ENCODE measurements at regions not wholly inside any gene's neighbourhood (a gene's known extent, or its start where the extent isn't known, plus 50 kb on each side); places are given as distances from the start of the nearest gene placed in this dataset.

GRCh38 chr1:242613266-242613815 lies 88.8 kb upstream of the PLD5 start:
- Histone ChIP-seq H2BK120ac (replicated peaks; ENCODE audit: low read depth, low read length) (no peak overlapping the region), H4K8ac (ENCODE audit: extremely low read depth, insufficient read depth, low read length) (no peak overlapping the region), H2AFZ (ENCODE audit: low read length) (no peak overlapping the region), H3K23ac (ENCODE audit: insufficient read length) (no peak overlapping the region), H3K36me3 (ENCODE audit: control insufficient read depth in 2 of 4, insufficient read depth in 4 of 4, low read length in 3 of 4) (no peaks in the 10 kb centered on the region), H4K91ac (replicated peaks; ENCODE audit: insufficient read length, low read length) (no peak overlapping the region), H3K4me1 (replicated peaks in 1 of 4; ENCODE audit: control insufficient read depth in 3 of 4, insufficient read depth in 4 of 4, low read length in 3 of 4) (no peaks in the 10 kb centered on the region), H3K4me3 (ENCODE audit: extremely low read depth in 1 of 4, insufficient read depth in 2 of 4, low read depth in 3 of 4, low read length in 4 of 4) (no peak overlapping the region), H3K9me3 (ENCODE audit: insufficient read depth in 2 of 2, low read depth in 1 of 2, low read length in 1 of 2) (no peaks in the 10 kb centered on the region), H3K27ac (ENCODE audit: low read depth, low read length) (no peak overlapping the region), H2BK20ac (ENCODE audit: low read length) (no peak overlapping the region), H3K56ac (replicated peaks; ENCODE audit: insufficient read length, low read depth, low read length) (no peak overlapping the region), H3K9ac (replicated peaks in 1 of 4; ENCODE audit: extremely low read depth in 1 of 4, low read depth in 3 of 4, low read length in 3 of 4) (no peak overlapping the region), H3K14ac (ENCODE audit: insufficient read length) (no peak overlapping the region), H3K27me3 (replicated peaks in 1 of 4; ENCODE audit: control insufficient read depth in 3 of 4, extremely low read depth in 1 of 4, insufficient read depth in 3 of 4, low read length in 3 of 4) (no peaks in the 10 kb centered on the region), H3K23me2 (ENCODE audit: low read depth, low read length) (no peaks in the 10 kb centered on the region), H3K79me2 (ENCODE audit: control insufficient read depth in 1 of 2, insufficient read depth in 2 of 2, low read length in 2 of 2) (no peaks in the 10 kb centered on the region), H2BK5ac (ENCODE audit: low read depth, low read length) (no peak overlapping the region), H3K4ac (replicated peaks; ENCODE audit: insufficient read length, low read depth, low read length) (no peak overlapping the region), H4K20me1 (replicated peaks in 1 of 2; ENCODE audit: control insufficient read depth in 1 of 2, insufficient read depth in 2 of 2, low read length in 2 of 2) (no peaks in the 10 kb centered on the region), H3K4me2 (ENCODE audit: insufficient read depth in 1 of 2, low read depth in 2 of 2, low read length in 2 of 2) (no peak overlapping the region), H4K5ac (ENCODE audit: insufficient read length, low read depth, low read length) (no peak overlapping the region), H3K18ac (ENCODE audit: extremely low read depth, low read length) (no peak overlapping the region), H2AK5ac (ENCODE audit: low read depth, low read length) (no peak overlapping the region), H2BK12ac (ENCODE audit: low read depth, low read length) (no peak overlapping the region), H3K79me1 (ENCODE audit: low read depth, low read length) (no peaks in the 10 kb centered on the region), H2BK15ac (ENCODE audit: low read length) (no peak overlapping the region)
- ChIA-PET CTCF (ENCODE audit: partially characterized antibody) (interaction anchor here (1.0 to 1.4 kb wide), 2 partner anchors 12 to 38 kb away, joined by 3 to 4 read pairs; no protein-coding TSS in a partner anchor), POLR2A (ENCODE audit: partially characterized antibody) (interaction anchor here (0.6 kb wide), 1 partner anchor 9 kb away, joined by 4 read pairs; no protein-coding TSS in a partner anchor)
- DNase-seq (ENCODE audit: low read depth in 1 of 2, low spot score in 2 of 2) (no peak), FAIRE-seq (no peak)
- no peak for TF ChIP-seq CTCF (IDR thresholded peaks at IDR 0.05; ENCODE audit: control extremely low read depth in 1 of 3, insufficient read depth in 1 of 3, low read depth in 1 of 3, low read length in 3 of 3)
- no peak for TF ChIP-seq KDM1A (IDR thresholded peaks at IDR 0.05; ENCODE audit: borderline replicate concordance, low read length)
- TF ChIP-seq CHD1 (IDR thresholded peaks at IDR 0.05; ENCODE audit: low read depth, low read length), result no peak
- TF ChIP-seq TBP (IDR thresholded peaks at IDR 0.05; ENCODE audit: low read depth, low read length), result no peak
- no peak for TF ChIP-seq EP300 (IDR thresholded peaks at IDR 0.05; ENCODE audit: borderline replicate concordance in 1 of 2, low read depth in 2 of 2, low read length in 2 of 2)
- TF ChIP-seq CTBP2 (IDR thresholded peaks at IDR 0.05; ENCODE audit: borderline replicate concordance, insufficient read depth, insufficient read length, low read length), result no peak
